NOMO-1 (cell line): ENCODE measurements at regions not wholly inside any gene's neighbourhood (a gene's known extent, or its start where the extent isn't known, plus 50 kb on each side); places are given as distances from the start of the nearest gene placed in this dataset.

ENCODE experiments used
- DNase-seq, 2 experiments: peaks; one replicate each; lab custom pipeline; 2025; ENCODE audit not compliant: unreplicated experiment in 2 of 2; lab: John Stamatoyannopoulos, UW

DNA sequence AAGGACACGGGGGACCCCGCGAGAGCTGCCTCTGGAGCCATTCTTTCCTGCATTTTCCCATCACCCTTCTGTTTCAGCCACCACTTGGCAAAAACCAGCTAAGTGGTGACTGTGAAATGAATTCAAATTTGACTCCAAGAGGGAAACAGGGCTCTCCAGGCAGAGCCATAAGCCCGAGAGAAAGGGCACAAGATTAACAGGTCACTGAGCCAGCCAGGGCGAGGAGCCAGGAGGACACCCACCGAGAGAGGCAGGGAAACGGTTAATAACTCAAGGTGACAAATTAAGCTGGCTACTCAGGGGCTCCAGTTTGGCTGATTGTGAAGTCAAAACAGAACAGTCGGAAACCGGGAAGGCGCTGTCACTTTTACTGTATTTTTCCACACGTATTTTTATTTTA, 67.8 kb upstream of the SOX9 start:
- DNase-seq = no peak

DNA sequence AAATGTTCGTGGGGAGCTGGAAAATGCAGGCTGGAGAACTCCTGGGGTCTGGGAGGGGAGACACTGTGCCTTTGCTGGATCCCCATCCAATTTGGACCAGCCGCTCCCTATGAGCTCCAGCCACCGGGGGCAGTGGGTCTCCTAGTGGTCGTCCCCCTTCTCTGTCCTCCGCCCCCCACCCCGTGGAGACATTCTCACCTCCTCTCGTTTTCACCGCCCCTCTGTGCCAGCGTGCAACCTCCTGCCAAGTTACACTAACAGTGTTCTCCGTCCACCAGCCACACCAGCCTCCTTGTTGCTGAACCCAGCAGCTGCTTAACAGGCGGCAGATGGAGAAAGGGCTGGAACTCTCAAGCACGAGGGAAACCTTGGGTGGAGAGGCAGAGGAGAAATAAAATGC, 67.4 kb upstream of the SOX9 start:
- DNase-seq = no peak

DNA sequence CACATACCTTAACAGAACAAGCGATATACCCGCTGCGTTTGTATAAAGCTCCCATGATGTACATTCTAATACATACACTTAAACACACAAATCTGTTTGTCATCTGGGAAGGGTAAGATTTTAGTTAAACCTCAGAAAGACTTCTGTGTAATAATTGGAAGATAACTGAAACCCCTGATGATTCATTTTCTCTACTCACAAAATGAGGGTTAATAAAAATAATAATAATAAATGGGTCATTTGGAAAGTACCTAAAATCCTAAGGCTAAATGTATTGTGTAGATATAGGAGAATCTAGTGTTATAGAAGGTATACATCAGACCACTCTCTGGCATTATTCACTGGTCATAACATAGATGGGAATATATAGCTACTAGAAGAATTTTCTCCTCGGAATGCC, 64.7 kb upstream of the SOX9 start:
- DNase-seq = no peak

GRCh38 chr17:72056727-72057290, 64.0 kb upstream of the SOX9 start:
- DNase-seq = no peak

DNA sequence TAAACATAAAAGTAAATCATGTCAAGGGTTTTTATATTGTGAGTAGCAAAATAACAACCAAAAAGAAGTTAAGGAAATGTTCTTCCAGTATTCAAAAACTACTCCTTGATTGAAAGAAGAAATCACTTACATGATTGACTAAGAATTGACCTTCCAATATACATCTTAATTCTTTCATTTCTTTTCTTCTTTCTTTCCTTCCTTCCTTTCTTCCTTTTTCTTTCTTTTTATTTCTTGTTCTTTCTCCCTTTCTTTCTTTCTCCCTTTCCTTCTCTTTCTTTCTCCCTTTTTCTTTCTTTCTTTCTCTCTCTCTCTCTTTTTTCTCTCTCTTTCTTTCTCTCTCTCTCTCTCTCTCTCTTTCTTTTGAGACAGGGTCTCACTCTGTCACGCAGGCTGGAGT, 60.7 kb upstream of the SOX9 start:
- no peak for DNase-seq

- no peak for DNase-seq
Measured at GRCh38 chr17:72063262-72063661, 57.6 kb upstream of the SOX9 start.

- no peak for DNase-seq
Measured at GRCh38 chr17:72063756-72064450, 56.9 kb upstream of the SOX9 start.

- no peak for DNase-seq
Measured at GRCh38 chr17:72064606-72065193, 56.1 kb upstream of the SOX9 start.

DNA sequence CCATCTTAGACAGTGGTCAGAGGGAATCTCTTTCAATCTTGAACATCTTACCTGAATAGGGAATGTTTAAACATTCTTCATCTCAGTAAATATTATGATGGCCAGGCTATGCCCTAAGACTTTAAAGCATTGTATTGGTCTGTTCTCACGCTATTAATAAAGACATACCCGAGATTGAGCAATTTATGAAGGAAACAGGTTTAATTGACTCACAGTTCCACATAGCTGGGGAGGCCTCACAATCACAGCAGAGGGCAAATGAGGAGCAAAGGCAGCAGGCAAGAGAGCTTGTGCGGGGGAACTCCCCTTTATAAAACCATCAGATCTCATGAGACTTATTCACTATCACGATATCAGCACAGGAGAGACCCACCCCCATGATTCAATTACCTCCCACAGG, 55.3 kb upstream of the SOX9 start:
- no peak for DNase-seq

DNA sequence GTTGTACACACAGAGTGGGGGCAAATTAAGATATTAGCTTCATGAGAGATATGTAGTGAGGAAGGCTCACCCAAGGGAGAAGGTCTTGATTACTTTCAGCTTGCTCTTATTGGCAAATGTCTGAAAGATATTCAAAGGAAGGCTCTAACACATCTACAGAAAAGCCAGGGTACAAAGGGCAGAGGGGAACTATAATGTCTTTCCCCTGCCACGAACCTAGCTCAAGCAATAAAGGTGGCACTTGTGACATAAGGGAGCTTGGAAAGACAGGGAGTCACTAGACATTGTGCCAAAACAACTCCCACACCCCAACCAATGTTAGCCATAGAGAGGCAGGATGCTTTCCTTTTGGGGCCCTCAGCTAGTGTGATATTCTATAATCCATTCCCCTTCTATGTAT, 52.2 kb upstream of the SOX9 start:
- no peak for DNase-seq

DNA sequence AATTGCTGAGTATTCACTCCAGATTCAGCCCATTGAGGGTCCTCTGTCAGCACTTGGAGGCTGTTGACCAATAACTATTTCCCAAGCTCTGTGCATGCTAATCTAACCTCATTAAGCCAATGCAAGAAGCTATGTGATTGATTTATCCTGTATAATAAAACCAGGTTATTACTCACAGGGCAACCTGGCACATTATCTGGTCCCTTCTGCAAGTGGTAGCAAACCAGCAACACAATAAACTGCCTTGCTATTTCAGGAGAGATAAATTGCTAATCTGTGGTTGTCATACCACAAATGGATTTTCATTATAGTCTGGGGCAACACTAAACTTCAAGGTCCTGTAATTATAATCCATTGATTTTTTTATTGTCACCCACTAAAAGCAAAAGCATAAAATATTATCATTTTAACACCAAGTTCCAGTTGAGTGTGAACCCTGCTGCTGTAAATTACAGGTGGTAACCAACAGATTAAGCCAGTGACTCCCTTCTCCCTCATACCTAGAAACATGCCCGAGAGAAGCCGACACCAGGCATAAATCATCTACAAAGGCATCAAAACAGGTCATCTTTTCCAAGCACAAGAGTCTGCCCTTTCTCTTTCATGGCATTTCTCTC, 51.1 kb upstream of the SOX9 start:
- DNase-seq = no peak
